Neuronal stem cell (in vitro differentiated cells): ENCODE measurements at regions not wholly inside any gene's neighbourhood (a gene's known extent, or its start where the extent isn't known, plus 50 kb on each side); places are given as distances from the start of the nearest gene placed in this dataset.

ENCODE experiments used
- DNase-seq: peaks from one replicate; pipeline ENCODE4 v3.0.0-alpha.2; 2013; ENCODE audit warnings: low spot score
- H2AFZ ChIP-seq: one replicate; pipeline ENCODE4 v1.6.1; 2013; ENCODE audit warnings: mild to moderate bottlenecking, low read length, inconsistent platforms
- H2AK5ac ChIP-seq: 2 replicates; pipeline ENCODE4 v1.6.1; 2013; ENCODE audit warnings: low read depth, mild to moderate bottlenecking, inconsistent platforms, low read length, moderate library complexity, mixed read lengths
- H2BK120ac ChIP-seq: 2 replicates; pipeline ENCODE4 v1.6.1; 2013; ENCODE audit warnings: low read depth, mild to moderate bottlenecking, inconsistent platforms, low read length, moderate library complexity, mixed read lengths
- H2BK12ac ChIP-seq: one replicate; pipeline ENCODE4 v1.6.1; 2013; ENCODE audit warnings: low read length, inconsistent platforms
- H2BK15ac ChIP-seq: 2 replicates; pipeline ENCODE4 v1.6.1; 2013; ENCODE audit warnings: mild to moderate bottlenecking, low read length, inconsistent platforms, mixed read lengths
- H2BK5ac ChIP-seq: one replicate; pipeline ENCODE4 v1.6.1; 2013; ENCODE audit warnings: inconsistent platforms, mild to moderate bottlenecking, low read length, moderate library complexity
- H3K14ac ChIP-seq: one replicate; pipeline ENCODE4 v1.6.1; 2013; ENCODE audit warnings: low read length, inconsistent platforms
- H3K18ac ChIP-seq: 2 replicates; pipeline ENCODE4 v1.6.1; 2013; ENCODE audit warnings: low read length, inconsistent platforms
- H3K23ac ChIP-seq: 2 replicates; pipeline ENCODE4 v1.6.1; 2013; ENCODE audit warnings: low read depth, mild to moderate bottlenecking, mixed read lengths, low read length, inconsistent platforms; ENCODE audit not compliant: poor library complexity
- H3K27ac ChIP-seq: replicated peaks from 3 replicates; pipeline ENCODE4 v1.5.1; 2013; ENCODE audit warnings: low read length, inconsistent platforms
- H3K27me3 ChIP-seq, 3 experiments: 2 replicates each; pipeline ENCODE4 v1.6.1; 2013; ENCODE audit warnings: low read length in 3 of 3, mild to moderate bottlenecking in 2 of 3, inconsistent platforms in 1 of 3, low read depth in 1 of 3, mixed read lengths in 1 of 3, moderate library complexity in 1 of 3; ENCODE audit not compliant: control insufficient read depth in 3 of 3, insufficient read depth in 3 of 3
- H3K36me3 ChIP-seq, 2 donors: replicated peaks in 1 of 2; 2 replicates each; pipeline ENCODE4 v1.6.1; 2013; ENCODE audit warnings: low read length in 2 of 2; ENCODE audit not compliant: control insufficient read depth in 2 of 2, insufficient read depth in 2 of 2
- H3K4ac ChIP-seq: 2 replicates; pipeline ENCODE4 v1.6.1; 2013; ENCODE audit warnings: inconsistent platforms, mild to moderate bottlenecking, low read length, moderate library complexity
- H3K4me1 ChIP-seq, 2 donors: 1 replicate in 1 of 2; 2 replicates in 1 of 2; pipeline ENCODE4 v1.6.1; 2013; ENCODE audit warnings: low read length in 2 of 2, low read depth in 1 of 2; ENCODE audit not compliant: control insufficient read depth in 2 of 2, insufficient read depth in 1 of 2
- H3K4me2 ChIP-seq: one replicate; pipeline ENCODE4 v1.6.1; 2013; ENCODE audit warnings: mild to moderate bottlenecking, low read length, inconsistent platforms; ENCODE audit not compliant: insufficient read depth, poor library complexity, severe bottlenecking
- H3K4me3 ChIP-seq, 2 donors: 2 replicates each; pipeline ENCODE4 v1.5.1; 2013; ENCODE audit warnings: low read length in 2 of 2, mild to moderate bottlenecking in 2 of 2, inconsistent platforms in 1 of 2, moderate library complexity in 1 of 2
- H3K79me1 ChIP-seq: one replicate; pipeline ENCODE4 v1.6.1; 2013; ENCODE audit warnings: low read depth, mild to moderate bottlenecking, inconsistent platforms, low read length, moderate library complexity
- H3K9ac ChIP-seq: one replicate; pipeline ENCODE4 v1.6.1; 2013; ENCODE audit warnings: mild to moderate bottlenecking, low read depth, low read length, inconsistent platforms; ENCODE audit not compliant: poor library complexity
- H3K9me3 ChIP-seq, 2 donors: replicated peaks in 1 of 2; 2 replicates each; pipeline versions ENCODE3 to v1.6.1; 2013; ENCODE audit warnings: low read length in 2 of 2, mild to moderate bottlenecking in 2 of 2, inconsistent platforms in 1 of 2, low read depth in 1 of 2, mixed read lengths in 1 of 2, moderate library complexity in 1 of 2; ENCODE audit not compliant: control insufficient read depth in 2 of 2, insufficient read depth in 1 of 2
- H4K8ac ChIP-seq: one replicate; pipeline ENCODE4 v1.6.1; 2013; ENCODE audit warnings: low read depth, mild to moderate bottlenecking, inconsistent platforms, low read length, moderate library complexity
- H4K91ac ChIP-seq: one replicate; pipeline ENCODE4 v1.6.1; 2013; ENCODE audit warnings: low read length, low read depth, mild to moderate bottlenecking, inconsistent platforms; ENCODE audit not compliant: poor library complexity
- WGBS, 2 donors: extraction: QIAGEN DNeasy Blood & Tissue Kit; methylation state at CpG; one replicate each; pipeline ENCODE4 v1.1.7; 2013; ENCODE audit warnings: missing lambda C conversion rate in 2 of 2, mixed read lengths in 1 of 2; ENCODE audit not compliant: insufficient read length in 2 of 2, insufficient replicate concordance in 1 of 2; ENCODE audit errors: extremely low coverage in 2 of 2; 5-methylcytosine and 5-hydroxymethylcytosine counted together

DNA sequence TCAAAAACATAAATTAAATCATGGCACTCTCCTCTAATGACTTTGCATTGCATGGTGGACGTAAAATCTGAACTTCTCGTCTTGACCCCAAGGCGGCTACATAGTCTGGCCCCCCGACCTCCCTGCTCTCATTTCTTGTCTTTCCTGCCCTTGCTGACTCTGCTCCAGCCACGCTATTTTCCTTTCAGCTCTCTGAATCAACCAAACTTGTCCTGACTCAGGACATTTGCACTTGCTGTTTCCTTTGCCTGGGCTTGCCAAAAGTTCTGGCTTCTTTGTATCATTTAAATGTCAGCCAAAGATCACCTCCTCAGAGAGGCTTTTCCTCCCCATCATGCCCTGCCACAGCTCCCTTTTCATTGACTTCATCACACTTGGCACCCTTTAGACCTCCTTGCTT lies 107.7 kb upstream of the NFE2L3 start:
- peaks cover 0 to 4% (median 0%) of the 10 kb centered on the region in 3 experiments for H3K27me3 ChIP-seq
- H3K4me2 ChIP-seq = no peak overlapping the region

DNA sequence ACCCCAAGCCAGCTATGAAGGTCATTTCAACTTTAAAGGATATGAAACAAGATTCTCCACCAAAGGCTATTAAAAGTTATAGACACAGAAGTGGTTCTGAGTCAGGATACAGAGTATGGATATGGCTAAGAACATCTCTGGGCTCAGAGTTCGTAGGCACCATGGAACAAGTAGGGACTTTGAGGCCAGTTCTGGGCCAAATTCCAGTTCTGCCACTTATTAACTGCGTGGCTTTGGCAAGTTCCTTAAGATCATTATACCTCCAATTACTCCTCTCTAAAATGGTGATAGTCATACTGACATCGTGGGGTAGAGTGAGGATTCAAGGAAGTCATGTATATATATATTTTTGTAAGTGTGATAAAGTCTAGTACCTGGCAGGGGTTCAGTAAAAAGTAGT lies 105.8 kb upstream of the NFE2L3 start:
- Histone ChIP-seq H2BK15ac (no peak overlapping the region), H3K14ac (no peak overlapping the region), H2BK12ac (no peak overlapping the region), H2AK5ac (no peak overlapping the region), H2AFZ (no peak overlapping the region), H4K91ac (no peak overlapping the region), H3K18ac (no peak overlapping the region), H3K9ac (no peak overlapping the region), H3K27me3 (no peaks in the 10 kb centered on the region), H3K9me3 (no peaks in the 10 kb centered on the region), H3K23ac (no peak overlapping the region), H2BK120ac (no peak overlapping the region), H3K4ac (no peak overlapping the region), H3K4me3 (no peak overlapping the region), H3K79me1 (no peaks in the 10 kb centered on the region), H2BK5ac (no peak overlapping the region), H4K8ac (no peak overlapping the region), H3K4me2 (no peak overlapping the region), H3K27ac (no peak overlapping the region), H3K36me3 (no peaks in the 10 kb centered on the region), H3K4me1 (no peaks in the 10 kb centered on the region)
- no CpG with 5 or more reads among the region's 3 CpGs for WGBS, 2 donors
- no peak for DNase-seq

More for the DNA sequence above, 107.7 kb upstream of the NFE2L3 start:
- no peaks in the 10 kb centered on the region for H3K4me1 ChIP-seq
- H3K9me3 ChIP-seq = no peaks in the 10 kb centered on the region
- no CpG with 5 or more reads among the region's 5 CpGs for WGBS, 2 donors
- H3K18ac ChIP-seq = no peak overlapping the region
- no peak overlapping the region for H2BK12ac ChIP-seq
- no peak overlapping the region for H3K14ac ChIP-seq
- H4K8ac ChIP-seq = no peak overlapping the region
- H2AFZ ChIP-seq = no peak overlapping the region
- no peak overlapping the region for H3K23ac ChIP-seq
- H2AK5ac ChIP-seq = no peak overlapping the region
- no peak overlapping the region for H2BK5ac ChIP-seq
- no peak overlapping the region for H3K4me3 ChIP-seq
- no peak overlapping the region for H3K4ac ChIP-seq
- H3K9ac ChIP-seq = no peak overlapping the region
- no peak overlapping the region for H3K27ac ChIP-seq
- no peak overlapping the region for H2BK120ac ChIP-seq
- H4K91ac ChIP-seq = no peak overlapping the region
- no peak for DNase-seq
- no peak overlapping the region for H2BK15ac ChIP-seq
- H3K79me1 ChIP-seq = no peaks in the 10 kb centered on the region
- H3K36me3 ChIP-seq = no peaks in the 10 kb centered on the region

DNA sequence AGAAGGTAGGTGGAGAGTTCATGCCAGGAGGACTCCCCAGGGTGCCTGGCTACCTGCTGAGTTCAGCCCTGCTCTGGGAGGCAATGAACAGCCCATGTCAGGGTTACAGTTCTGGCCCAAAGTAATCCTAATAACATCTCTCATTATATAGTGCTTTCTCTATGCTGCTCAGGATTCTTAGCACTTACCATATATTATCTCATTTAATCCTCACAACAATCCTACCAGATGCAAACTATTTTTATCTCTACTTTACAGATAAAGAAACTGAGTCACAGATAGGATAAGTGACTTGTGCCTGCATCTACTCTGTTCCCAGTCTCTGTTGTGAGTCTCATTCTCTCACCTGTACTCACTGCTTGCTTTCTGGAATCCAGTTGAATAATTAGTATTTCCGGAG lies 105.1 kb upstream of the NFE2L3 start:
- no peaks in the 10 kb centered on the region for H3K36me3 ChIP-seq
- H4K91ac ChIP-seq = no peak overlapping the region
- H3K4me1 ChIP-seq = no peaks in the 10 kb centered on the region
- no peak overlapping the region for H3K23ac ChIP-seq
- H4K8ac ChIP-seq = no peak overlapping the region
- no peak overlapping the region for H3K4me3 ChIP-seq
- no peaks in the 10 kb centered on the region for H3K27me3 ChIP-seq
- H3K27ac ChIP-seq = no peak overlapping the region
- H2AK5ac ChIP-seq = no peak overlapping the region
- H3K79me1 ChIP-seq = no peaks in the 10 kb centered on the region
- no peak overlapping the region for H2BK15ac ChIP-seq
- H3K4ac ChIP-seq = no peak overlapping the region
- H3K9ac ChIP-seq = no peak overlapping the region
- no peak overlapping the region for H2BK120ac ChIP-seq
- H3K9me3 ChIP-seq = no peaks in the 10 kb centered on the region
- H2AFZ ChIP-seq = no peak overlapping the region
- no peak overlapping the region for H2BK5ac ChIP-seq
- DNase-seq = no peak
- no CpG with 5 or more reads among the region's 1 CpG for WGBS, 2 donors
- H3K4me2 ChIP-seq = no peak overlapping the region
- H3K14ac ChIP-seq = no peak overlapping the region
- H2BK12ac ChIP-seq = no peak overlapping the region
- H3K18ac ChIP-seq = no peak overlapping the region

DNA sequence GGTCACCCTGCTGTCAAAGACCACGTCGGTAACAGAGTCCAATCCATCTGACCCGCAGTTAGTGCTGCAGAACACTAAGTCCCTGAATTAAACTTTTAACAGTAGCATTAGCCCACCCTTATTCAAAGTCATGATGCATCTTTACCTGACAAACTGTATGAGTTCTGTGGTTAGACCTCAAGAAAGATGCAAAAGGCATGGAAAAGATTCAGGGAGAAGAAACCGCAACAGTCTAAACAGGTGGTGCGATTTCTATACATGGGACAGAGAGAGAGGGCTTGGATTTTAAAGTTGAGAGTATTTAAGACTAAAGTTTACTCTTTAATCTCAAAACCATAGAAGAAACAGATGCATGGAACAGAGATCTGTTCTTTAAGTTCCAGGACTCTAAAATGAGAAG lies 103.3 kb upstream of the NFE2L3 start:
- no peaks in the 10 kb centered on the region for H3K27me3 ChIP-seq
- no peak overlapping the region for H3K14ac ChIP-seq
- no peak overlapping the region for H2AK5ac ChIP-seq
- peaks cover 2 to 3% of the 10 kb centered on the region in 2 donors for H3K9me3 ChIP-seq
- H3K4me2 ChIP-seq = no peak overlapping the region
- H2AFZ ChIP-seq = no peak overlapping the region
- no peak overlapping the region for H3K4me3 ChIP-seq
- H2BK15ac ChIP-seq = no peak overlapping the region
- H3K9ac ChIP-seq = no peak overlapping the region
- H4K91ac ChIP-seq = no peak overlapping the region
- no peaks in the 10 kb centered on the region for H3K4me1 ChIP-seq
- no peak overlapping the region for H4K8ac ChIP-seq
- H3K27ac ChIP-seq = no peak overlapping the region
- H3K4ac ChIP-seq = no peak overlapping the region
- H3K36me3 ChIP-seq = no peaks in the 10 kb centered on the region
- H3K79me1 ChIP-seq = no peaks in the 10 kb centered on the region
- no CpG with 5 or more reads among the region's 5 CpGs for WGBS, 2 donors
- no peak overlapping the region for H3K18ac ChIP-seq
- H2BK120ac ChIP-seq = no peak overlapping the region
- no peak overlapping the region for H3K23ac ChIP-seq
- no peak overlapping the region for H2BK12ac ChIP-seq
- no peak overlapping the region for H2BK5ac ChIP-seq
- no peak for DNase-seq
